Keratinocyte (primary cell): ENCODE measurements at regions not wholly inside any gene's neighbourhood (a gene's known extent, or its start where the extent isn't known, plus 50 kb on each side); places are given as distances from the start of the nearest gene placed in this dataset.

Experiments used
- DNase-seq: peaks from one replicate; pipeline ENCODE4 v3.0.0-alpha.2; 2011; ENCODE audit warnings: low read depth, missing footprints, low spot score
- FAIRE-seq: peaks from 2 replicates; lab custom pipeline; 2011; peaks lifted over from hg19 to GRCh38; lab: Jason Lieb, UNC
- H2AFZ ChIP-seq: 2 replicates; pipeline ENCODE4 v1.6.0; 2012; ENCODE audit warnings: low read length, control low read depth, inconsistent platforms; ENCODE audit not compliant: control insufficient read depth
- H3K27ac ChIP-seq: 2 replicates; pipeline ENCODE4 v1.5.1; 2011; ENCODE audit warnings: low read length; ENCODE audit not compliant: control insufficient read depth, insufficient read depth
- H3K27me3 ChIP-seq: 3 replicates; pipeline ENCODE4 v1.6.0; 2011; ENCODE audit warnings: low read length; ENCODE audit not compliant: control insufficient read depth, insufficient read depth; ENCODE audit errors: extremely low read depth
- H3K36me3 ChIP-seq, 2 experiments: 2 replicates in 1 of 2; 3 replicates in 1 of 2; pipeline ENCODE4 v1.5.1; 2011; ENCODE audit warnings: low read length in 2 of 2, mild to moderate bottlenecking in 1 of 2; ENCODE audit not compliant: control insufficient read depth in 2 of 2, insufficient read depth in 2 of 2; ENCODE audit errors: extremely low read depth in 1 of 2
- H3K4me1 ChIP-seq: 3 replicates; pipeline ENCODE4 v1.5.1; 2011; ENCODE audit warnings: low read length; ENCODE audit not compliant: control insufficient read depth, insufficient read depth; ENCODE audit errors: extremely low read depth
- H3K4me2 ChIP-seq: 3 replicates; pipeline ENCODE4 v1.6.0; 2011; ENCODE audit warnings: low read depth, low read length; ENCODE audit not compliant: control insufficient read depth, insufficient read depth; ENCODE audit errors: extremely low read depth
- H3K4me3 ChIP-seq, 3 experiments: fragments of 200-600 bp in 1 of 3; sonication (generic) in 1 of 3; 2 replicates in 2 of 3; 3 replicates in 1 of 3; pipeline ENCODE4 v1.5.1; 2011 to 2016; ENCODE audit warnings: low read length in 3 of 3, mild to moderate bottlenecking in 3 of 3, control low read depth in 2 of 3, inconsistent platforms in 1 of 3, low read depth in 1 of 3, mixed read lengths in 1 of 3, mixed run types in 1 of 3, moderate library complexity in 1 of 3; ENCODE audit not compliant: control insufficient read depth in 2 of 3, insufficient read depth in 2 of 3; ENCODE audit errors: extremely low read depth in 1 of 3
- H3K79me2 ChIP-seq: 2 replicates; pipeline ENCODE4 v1.6.0; 2012; ENCODE audit warnings: low read length; ENCODE audit not compliant: control insufficient read depth, insufficient read depth
- H3K9ac ChIP-seq: 3 replicates; pipeline ENCODE4 v1.6.0; 2011; ENCODE audit warnings: low read length; ENCODE audit not compliant: control insufficient read depth, insufficient read depth; ENCODE audit errors: extremely low read depth
- H3K9me1 ChIP-seq: 3 replicates; pipeline ENCODE4 v1.6.0; 2011; ENCODE audit warnings: low read length; ENCODE audit not compliant: control insufficient read depth, insufficient read depth; ENCODE audit errors: extremely low read depth
- H3K9me3 ChIP-seq: 2 replicates; pipeline ENCODE4 v1.5.1; 2012; ENCODE audit warnings: low read depth, low read length; ENCODE audit not compliant: control insufficient read depth
- H4K20me1 ChIP-seq: 3 replicates; pipeline ENCODE4 v1.6.0; 2011; ENCODE audit warnings: low read length; ENCODE audit not compliant: control insufficient read depth, insufficient read depth; ENCODE audit errors: extremely low read depth
- EZH2 ChIP-seq: IDR thresholded peaks from one replicate; pipeline ENCODE4 v1.6.1; 2012; ENCODE audit warnings: inconsistent platforms, mild to moderate bottlenecking, low read length, moderate library complexity
- dilution Hi-C: fragments of 300-500 bp; cut with MboI; formaldehyde crosslinking; loops from one replicate; pipeline ENCODE4 v1.7.0; 2020; ENCODE audit warnings: low sequenced_read_pairs; ENCODE audit not compliant: extremely low pct_ligation_motif_present
- TF ChIP-seq, protein P1 (sequence below), 3 experiments: IDR thresholded peaks in 1 of 3; conservative IDR thresholded peaks in 1 of 3; optimal IDR thresholded peaks in 1 of 3; 2 replicates in 2 of 3; 3 replicates in 1 of 3; pipeline versions ENCODE3 to v1.5.1; 2011; ENCODE audit warnings: low read length in 3 of 3, mild to moderate bottlenecking in 3 of 3, moderate library complexity in 2 of 3, control low read depth in 1 of 3, inconsistent platforms in 1 of 3; ENCODE audit not compliant: insufficient read depth in 2 of 3; ENCODE audit errors: extremely low read depth in 1 of 3

DNA sequence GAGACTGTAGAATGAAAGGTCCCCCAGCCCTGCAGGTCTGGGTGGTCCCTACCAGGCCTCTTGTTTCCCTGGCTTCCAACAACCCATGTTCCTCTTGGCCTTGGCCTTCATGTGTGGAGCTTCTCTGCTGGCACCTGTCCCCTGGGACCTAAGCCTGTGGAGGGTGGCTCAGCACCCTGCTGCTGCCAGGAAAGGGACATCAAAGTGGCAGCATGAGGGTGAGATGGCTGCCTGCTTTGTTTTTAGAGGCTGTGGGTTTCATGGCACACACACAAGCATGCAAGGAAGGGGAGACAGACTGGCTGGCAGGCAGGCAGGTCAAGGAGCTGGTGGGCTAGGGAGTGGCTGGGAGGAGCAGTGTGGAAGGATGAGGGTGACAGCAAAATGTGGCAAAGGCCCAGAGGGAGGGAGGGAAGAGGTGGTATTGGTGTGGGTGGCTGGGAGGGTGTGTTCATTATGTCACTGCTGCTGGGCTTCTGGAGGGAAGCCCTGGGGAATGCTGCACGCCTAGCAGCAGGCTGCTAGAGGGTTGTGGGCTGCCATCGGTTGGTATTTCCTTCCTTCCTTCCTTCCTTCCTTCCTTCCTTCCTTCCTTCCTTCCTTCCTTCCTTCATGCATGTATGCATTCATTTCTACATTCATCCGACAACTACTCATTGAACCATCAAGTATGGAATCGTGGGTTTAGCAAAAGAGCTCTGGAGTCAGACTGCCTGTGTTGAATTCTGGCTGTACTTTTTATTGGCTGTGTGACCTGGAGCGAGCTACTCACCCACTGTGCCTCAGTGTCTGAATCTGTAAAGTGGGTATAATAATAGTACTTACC lies 128.7 kb upstream of the PJA1 start:
- DNase-seq (no peak), FAIRE-seq (no peak)
- H3K4me3 ChIP-seq = no peak overlapping the region
- H2AFZ ChIP-seq = no peak overlapping the region
- H3K4me2 ChIP-seq = no peak overlapping the region
- TF ChIP-seq EZH2 = no peak
- TF ChIP-seq, protein P1, sequence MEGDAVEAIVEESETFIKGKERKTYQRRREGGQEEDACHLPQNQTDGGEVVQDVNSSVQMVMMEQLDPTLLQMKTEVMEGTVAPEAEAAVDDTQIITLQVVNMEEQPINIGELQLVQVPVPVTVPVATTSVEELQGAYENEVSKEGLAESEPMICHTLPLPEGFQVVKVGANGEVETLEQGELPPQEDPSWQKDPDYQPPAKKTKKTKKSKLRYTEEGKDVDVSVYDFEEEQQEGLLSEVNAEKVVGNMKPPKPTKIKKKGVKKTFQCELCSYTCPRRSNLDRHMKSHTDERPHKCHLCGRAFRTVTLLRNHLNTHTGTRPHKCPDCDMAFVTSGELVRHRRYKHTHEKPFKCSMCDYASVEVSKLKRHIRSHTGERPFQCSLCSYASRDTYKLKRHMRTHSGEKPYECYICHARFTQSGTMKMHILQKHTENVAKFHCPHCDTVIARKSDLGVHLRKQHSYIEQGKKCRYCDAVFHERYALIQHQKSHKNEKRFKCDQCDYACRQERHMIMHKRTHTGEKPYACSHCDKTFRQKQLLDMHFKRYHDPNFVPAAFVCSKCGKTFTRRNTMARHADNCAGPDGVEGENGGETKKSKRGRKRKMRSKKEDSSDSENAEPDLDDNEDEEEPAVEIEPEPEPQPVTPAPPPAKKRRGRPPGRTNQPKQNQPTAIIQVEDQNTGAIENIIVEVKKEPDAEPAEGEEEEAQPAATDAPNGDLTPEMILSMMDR (optimal IDR thresholded peaks at IDR 0.05 in 1 of 3, IDR thresholded peaks at IDR 0.05 in 1 of 3, conservative IDR thresholded peaks at IDR 0.05 in 1 of 3; ENCODE audit: extremely low read depth in 1 of 3, insufficient read depth in 2 of 3, low read length in 3 of 3) = no peak
- peaks cover 10% of the 10 kb centered on the region for H3K4me1 ChIP-seq
- H3K36me3 ChIP-seq = no peaks in the 10 kb centered on the region
- H4K20me1 ChIP-seq = no peaks in the 10 kb centered on the region
- no peaks in the 10 kb centered on the region for H3K27me3 ChIP-seq
- no peaks in the 10 kb centered on the region for H3K9me3 ChIP-seq
- H3K27ac ChIP-seq = no peak overlapping the region
- no peaks in the 10 kb centered on the region for H3K79me2 ChIP-seq
- no peak overlapping the region for H3K9ac ChIP-seq
- dilution Hi-C loops = no loop called here
- H3K9me1 ChIP-seq = no peaks in the 10 kb centered on the region

DNA sequence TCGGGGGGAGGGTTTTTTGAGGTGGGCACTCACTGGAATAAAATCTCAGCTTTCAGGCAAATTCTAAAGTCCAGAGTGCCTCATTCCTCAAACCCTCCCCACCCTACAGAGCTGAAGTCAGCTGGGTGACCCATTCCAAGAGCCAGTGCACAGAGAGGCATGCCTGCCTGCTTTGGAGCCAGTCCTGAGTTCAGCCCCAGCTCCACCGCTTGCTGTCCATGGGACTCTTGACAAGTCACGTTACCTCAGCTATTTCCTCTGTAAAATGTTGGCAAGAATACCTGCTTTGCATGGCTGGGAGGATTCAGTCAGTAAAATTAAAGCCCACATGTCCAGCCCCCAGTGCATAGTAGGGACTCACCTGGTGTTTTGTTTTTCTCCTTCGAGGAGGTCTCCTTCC lies 125.9 kb upstream of the PJA1 start:
- no peak for TF ChIP-seq EZH2
- TF ChIP-seq, protein P1 (optimal IDR thresholded peaks at IDR 0.05 in 1 of 3, IDR thresholded peaks at IDR 0.05 in 1 of 3, conservative IDR thresholded peaks at IDR 0.05 in 1 of 3; ENCODE audit: extremely low read depth in 1 of 3, insufficient read depth in 2 of 3, low read length in 3 of 3) = no peak
- FAIRE-seq = no peak
- no peaks in the 10 kb centered on the region for H3K9me1 ChIP-seq
- DNase-seq = no peak
- peaks cover 2% of the 10 kb centered on the region for H3K4me1 ChIP-seq
- H3K27me3 ChIP-seq = no peaks in the 10 kb centered on the region
- no peak overlapping the region for H3K4me2 ChIP-seq
- no peak overlapping the region for H3K4me3 ChIP-seq
- H3K9ac ChIP-seq = no peak overlapping the region
- H2AFZ ChIP-seq = no peak overlapping the region
- H4K20me1 ChIP-seq = no peaks in the 10 kb centered on the region
- dilution Hi-C loops = no loop called here
- no peaks in the 10 kb centered on the region for H3K9me3 ChIP-seq
- no peaks in the 10 kb centered on the region for H3K79me2 ChIP-seq
- no peaks in the 10 kb centered on the region for H3K36me3 ChIP-seq
- H3K27ac ChIP-seq = no peak overlapping the region
